OCI-LY7 (cell line): ENCODE measurements at regions not wholly inside any gene's neighbourhood (a gene's known extent, or its start where the extent isn't known, plus 50 kb on each side); places are given as distances from the start of the nearest gene placed in this dataset.

Source experiments
- CTCF ChIP-seq: fragments of 200-600 bp; sonication (generic); conservative IDR thresholded peaks from 2 replicates; pipeline ENCODE4 v1.5.1; 2014; ENCODE audit warnings: mild to moderate bottlenecking, antibody characterized with exemption, low read length, moderate library complexity, mixed read lengths
- EZH2phosphoT487 ChIP-seq: fragments of 200-600 bp; sonication (generic); IDR thresholded peaks from 2 replicates; pipeline ENCODE4 v1.6.1; 2018; ENCODE audit warnings: low read depth, borderline replicate concordance, mild to moderate bottlenecking, mixed run types, antibody characterized with exemption, low read length, moderate library complexity, mixed read lengths

- TF ChIP-seq CTCF (no peak), EZH2phosphoT487 (no peak)
Measured at GRCh38 chr6:112786801-112787200, 439.7 kb downstream of the RFPL4B start.
